ENCODE measurements at regions not wholly inside any gene's neighbourhood (a gene's known extent, or its start where the extent isn't known, plus 50 kb on each side); places are given as distances from the start of the nearest gene placed in this dataset.
A peak's percentile ranks its signal among the peaks of the same experiment; 100 is the strongest.

DNA sequence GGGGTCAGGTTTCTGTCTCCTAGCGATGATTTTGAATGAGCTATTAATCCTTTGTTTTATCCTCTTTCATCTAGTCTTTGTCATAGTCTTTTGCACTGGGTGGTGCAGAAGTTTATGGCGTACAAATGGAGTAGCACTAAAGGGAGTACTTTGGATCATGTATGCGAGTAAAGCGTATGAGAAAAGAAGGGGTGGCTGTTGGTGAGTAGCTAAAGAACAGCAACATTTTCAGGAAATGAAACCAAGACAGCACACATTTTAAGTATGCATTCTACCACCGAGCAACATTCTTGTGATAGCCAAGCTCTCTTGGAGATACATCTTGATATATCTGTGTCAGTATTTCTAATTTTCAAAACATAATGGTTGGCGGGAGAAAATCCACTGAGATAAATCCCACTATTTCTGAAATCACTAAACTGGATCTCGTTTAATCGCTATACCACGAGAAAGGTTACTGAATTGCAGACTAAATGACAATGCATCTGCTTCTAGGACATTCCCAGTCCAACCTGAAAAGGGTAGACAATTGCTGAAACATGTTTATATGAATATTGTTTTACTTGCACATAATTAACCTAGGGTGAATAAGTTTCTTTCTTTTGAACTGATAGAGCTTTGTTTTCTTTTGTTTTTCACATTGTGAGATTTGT lies 196.1 kb downstream of the TRIM27 start:
- Histone ChIP-seq H3K9me2 (replicated peaks; ENCODE audit: low read depth, low read length) (no peaks in the 10 kb centered on the region), H2AFZ (ENCODE audit: low read length) (peak overlapping the region; percentile 99), H3K4me2 (ENCODE audit: low read depth, low read length, poor library complexity, severe bottlenecking) (peak overlapping the region; percentile 61), H3K79me2 (ENCODE audit: insufficient read depth, low read length) (no peaks in the 10 kb centered on the region), H3K4me3 (ENCODE audit: low read length, poor library complexity, severe bottlenecking) (peak overlapping the region; percentile 92), H3K36me3 (ENCODE audit: insufficient read depth, low read length) (no peaks in the 10 kb centered on the region), H3K27me3 (ENCODE audit: insufficient read depth, low read length, poor library complexity, severe bottlenecking) (no peaks in the 10 kb centered on the region), H3K9me3 (ENCODE audit: insufficient read depth, low read depth, low read length) (no peaks in the 10 kb centered on the region), H3F3A (ENCODE audit: low read depth) (no peaks in the 10 kb centered on the region), H3K9ac (ENCODE audit: low read depth, low read length, poor library complexity, severe bottlenecking) (peak overlapping the region; percentile 83), H4K20me1 (ENCODE audit: insufficient read depth, low read length, poor library complexity, severe bottlenecking) (no peaks in the 10 kb centered on the region), H3K4me1 (ENCODE audit: insufficient read depth, low read length, poor library complexity, severe bottlenecking) (peaks cover 9% of the 10 kb centered on the region)
- TF ChIP-seq EZH2phosphoT487 (IDR thresholded peaks at IDR 0.05; ENCODE audit: borderline replicate concordance) = no peak
- TF ChIP-seq, protein P1, sequence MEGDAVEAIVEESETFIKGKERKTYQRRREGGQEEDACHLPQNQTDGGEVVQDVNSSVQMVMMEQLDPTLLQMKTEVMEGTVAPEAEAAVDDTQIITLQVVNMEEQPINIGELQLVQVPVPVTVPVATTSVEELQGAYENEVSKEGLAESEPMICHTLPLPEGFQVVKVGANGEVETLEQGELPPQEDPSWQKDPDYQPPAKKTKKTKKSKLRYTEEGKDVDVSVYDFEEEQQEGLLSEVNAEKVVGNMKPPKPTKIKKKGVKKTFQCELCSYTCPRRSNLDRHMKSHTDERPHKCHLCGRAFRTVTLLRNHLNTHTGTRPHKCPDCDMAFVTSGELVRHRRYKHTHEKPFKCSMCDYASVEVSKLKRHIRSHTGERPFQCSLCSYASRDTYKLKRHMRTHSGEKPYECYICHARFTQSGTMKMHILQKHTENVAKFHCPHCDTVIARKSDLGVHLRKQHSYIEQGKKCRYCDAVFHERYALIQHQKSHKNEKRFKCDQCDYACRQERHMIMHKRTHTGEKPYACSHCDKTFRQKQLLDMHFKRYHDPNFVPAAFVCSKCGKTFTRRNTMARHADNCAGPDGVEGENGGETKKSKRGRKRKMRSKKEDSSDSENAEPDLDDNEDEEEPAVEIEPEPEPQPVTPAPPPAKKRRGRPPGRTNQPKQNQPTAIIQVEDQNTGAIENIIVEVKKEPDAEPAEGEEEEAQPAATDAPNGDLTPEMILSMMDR (conservative IDR thresholded peaks at IDR 0.05; ENCODE audit: low read length) = no peak

- Histone ChIP-seq H3K9me3 (ENCODE audit: insufficient read depth, low read depth, low read length) (no peaks in the 10 kb centered on the region), H3K27me3 (ENCODE audit: insufficient read depth, low read length, poor library complexity, severe bottlenecking) (no peaks in the 10 kb centered on the region), H3K4me3 (ENCODE audit: low read length, poor library complexity, severe bottlenecking) (peak overlapping the region; percentile 92), H3K9me2 (replicated peaks; ENCODE audit: low read depth, low read length) (no peaks in the 10 kb centered on the region), H3K4me2 (ENCODE audit: low read depth, low read length, poor library complexity, severe bottlenecking) (peak overlapping the region; percentile 19), H4K20me1 (ENCODE audit: insufficient read depth, low read length, poor library complexity, severe bottlenecking) (no peaks in the 10 kb centered on the region), H3K36me3 (ENCODE audit: insufficient read depth, low read length) (no peaks in the 10 kb centered on the region), H2AFZ (ENCODE audit: low read length) (no peak overlapping the region), H3K79me2 (ENCODE audit: insufficient read depth, low read length) (no peaks in the 10 kb centered on the region), H3K4me1 (ENCODE audit: insufficient read depth, low read length, poor library complexity, severe bottlenecking) (peaks cover 9% of the 10 kb centered on the region), H3F3A (ENCODE audit: low read depth) (no peaks in the 10 kb centered on the region), H3K9ac (ENCODE audit: low read depth, low read length, poor library complexity, severe bottlenecking) (no peak overlapping the region)
- TF ChIP-seq, protein P1 (conservative IDR thresholded peaks at IDR 0.05; ENCODE audit: low read length) = no peak
- no peak for TF ChIP-seq EZH2phosphoT487 (IDR thresholded peaks at IDR 0.05; ENCODE audit: borderline replicate concordance)
Measured at GRCh38 chr6:28729501-28730402, 194.0 kb downstream of the TRIM27 start.

DNA sequence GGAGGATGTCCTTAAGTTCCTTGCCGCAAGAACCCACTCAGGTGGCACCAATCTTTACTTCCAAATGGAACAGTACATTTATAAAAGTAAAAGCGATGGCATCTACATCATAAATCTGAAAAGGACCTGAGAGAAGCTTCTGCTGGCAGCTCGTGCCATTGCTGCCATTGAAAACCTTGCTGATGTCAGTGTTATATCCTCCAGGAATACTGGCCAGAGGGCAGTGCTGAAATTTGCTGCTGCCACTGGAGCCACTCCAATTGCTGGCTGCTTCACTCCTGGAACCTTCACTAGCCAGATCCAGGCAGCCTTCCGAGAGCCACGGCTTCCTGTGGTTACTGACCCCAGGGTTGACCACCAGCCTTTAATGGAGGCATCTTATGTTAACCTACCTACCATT lies 191.7 kb downstream of the TRIM27 start:
- Histone ChIP-seq H3K79me2 (ENCODE audit: insufficient read depth, low read length) (no peaks in the 10 kb centered on the region), H3K36me3 (ENCODE audit: insufficient read depth, low read length) (no peaks in the 10 kb centered on the region), H2AFZ (ENCODE audit: low read length) (no peak overlapping the region), H3K4me1 (ENCODE audit: insufficient read depth, low read length, poor library complexity, severe bottlenecking) (peaks cover 9% of the 10 kb centered on the region), H3K9ac (ENCODE audit: low read depth, low read length, poor library complexity, severe bottlenecking) (no peak overlapping the region), H3K27me3 (ENCODE audit: insufficient read depth, low read length, poor library complexity, severe bottlenecking) (no peaks in the 10 kb centered on the region), H3F3A (ENCODE audit: low read depth) (no peaks in the 10 kb centered on the region), H3K4me2 (ENCODE audit: low read depth, low read length, poor library complexity, severe bottlenecking) (no peak overlapping the region), H3K4me3 (ENCODE audit: low read length, poor library complexity, severe bottlenecking) (no peak overlapping the region), H3K9me2 (replicated peaks; ENCODE audit: low read depth, low read length) (no peaks in the 10 kb centered on the region), H3K9me3 (ENCODE audit: insufficient read depth, low read depth, low read length) (no peaks in the 10 kb centered on the region), H4K20me1 (ENCODE audit: insufficient read depth, low read length, poor library complexity, severe bottlenecking) (no peaks in the 10 kb centered on the region)
- no peak for TF ChIP-seq EZH2phosphoT487 (IDR thresholded peaks at IDR 0.05; ENCODE audit: borderline replicate concordance)
- TF ChIP-seq, protein P1 (conservative IDR thresholded peaks at IDR 0.05; ENCODE audit: low read length) = no peak
